KBM-7 (cell line): ENCODE measurements at regions not wholly inside any gene's neighbourhood (a gene's known extent, or its start where the extent isn't known, plus 50 kb on each side); places are given as distances from the start of the nearest gene placed in this dataset.

Experiments
- DNase-seq: peaks from one replicate; pipeline ENCODE4 v3.0.0-alpha.2; 2015
- in situ Hi-C: fragments of 300-500 bp; cut with MboI; formaldehyde crosslinking; loops from 2 replicates; pipeline ENCODE4 v1.14.3; 2020; ENCODE audit warnings: low sequenced_read_pairs, low pct_unique_long_range_greater_than_20kb, mixed read lengths

DNA sequence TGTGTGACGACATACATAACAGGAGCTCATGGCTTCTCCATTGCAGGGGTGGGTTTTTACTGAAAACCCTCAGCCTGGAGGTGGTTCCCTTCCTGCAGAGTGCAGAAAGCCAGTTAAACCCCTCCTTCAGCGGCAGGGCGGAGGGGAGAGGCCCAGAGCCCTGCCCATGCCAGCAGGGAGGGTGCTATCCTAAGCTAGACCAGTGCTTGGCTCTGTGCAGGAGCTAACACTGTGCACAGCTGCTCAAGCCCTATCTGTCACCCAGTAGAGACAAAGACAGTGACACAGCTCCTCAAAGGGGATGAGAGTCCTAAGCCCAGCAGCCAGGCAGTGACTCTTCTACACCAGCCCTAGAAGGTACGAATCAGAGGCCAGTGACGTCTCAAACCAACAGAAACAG is 70.0 kb upstream of the ZSWIM6 start:
- DNase-seq: no peak
- in situ Hi-C loops: no loop called here

DNA sequence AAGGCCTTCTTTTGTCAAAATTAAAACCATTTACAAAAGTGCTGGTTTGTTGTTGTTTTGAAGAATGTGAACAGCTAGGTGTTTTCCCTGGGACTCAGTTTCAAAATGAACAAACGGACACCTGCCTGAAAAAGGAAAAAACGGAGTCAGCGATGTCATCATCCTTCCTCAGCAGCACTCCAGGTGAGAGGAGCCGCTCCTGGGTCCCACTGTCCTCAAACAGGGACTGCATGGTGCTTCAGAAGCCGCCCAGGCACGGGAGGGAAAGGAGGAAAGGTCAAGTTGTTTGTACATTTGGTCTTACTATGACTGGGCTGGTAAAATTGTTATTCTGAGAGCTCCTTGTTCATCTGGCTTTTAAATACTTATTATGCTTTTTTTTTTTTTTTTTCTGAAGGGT is 69.0 kb upstream of the ZSWIM6 start:
- in situ Hi-C loops: no loop called here
- DNase-seq: no peak

DNA sequence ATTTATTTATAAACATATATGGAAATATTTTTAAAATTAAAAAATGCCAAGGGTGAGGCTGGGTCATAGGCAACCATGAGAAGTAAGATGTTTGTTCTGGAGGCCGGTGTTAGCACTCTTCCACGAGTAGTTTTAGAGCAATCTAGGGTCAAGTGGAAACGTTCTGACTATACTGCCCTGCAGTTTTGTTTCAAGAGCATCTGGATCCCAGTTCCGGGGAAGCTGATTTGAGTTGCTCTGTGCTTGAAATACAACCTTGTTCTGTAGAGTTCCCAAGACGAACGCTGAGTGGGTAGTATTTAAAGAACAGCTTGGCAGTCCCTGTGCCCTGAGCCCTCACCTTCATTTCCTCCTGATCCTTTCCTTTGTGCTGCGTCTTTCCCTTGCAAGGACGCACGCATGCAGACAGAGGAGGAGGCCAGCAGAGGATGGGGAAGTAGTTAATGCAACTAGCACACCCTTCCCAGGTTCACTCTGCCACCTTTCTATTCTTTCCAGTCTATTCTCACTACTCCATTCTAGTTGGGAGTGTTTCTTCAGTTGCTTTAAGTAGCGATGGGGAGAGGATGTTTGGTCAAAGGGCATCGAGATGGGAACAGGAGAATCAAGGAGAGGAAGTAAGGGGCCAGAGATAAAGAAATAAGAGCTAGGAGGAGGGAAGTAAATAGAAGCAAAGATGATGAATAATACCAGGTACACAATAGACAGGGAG is 68.3 kb upstream of the ZSWIM6 start:
- in situ Hi-C loops: no loop called here
- peak; percentile 47 for DNase-seq

DNA sequence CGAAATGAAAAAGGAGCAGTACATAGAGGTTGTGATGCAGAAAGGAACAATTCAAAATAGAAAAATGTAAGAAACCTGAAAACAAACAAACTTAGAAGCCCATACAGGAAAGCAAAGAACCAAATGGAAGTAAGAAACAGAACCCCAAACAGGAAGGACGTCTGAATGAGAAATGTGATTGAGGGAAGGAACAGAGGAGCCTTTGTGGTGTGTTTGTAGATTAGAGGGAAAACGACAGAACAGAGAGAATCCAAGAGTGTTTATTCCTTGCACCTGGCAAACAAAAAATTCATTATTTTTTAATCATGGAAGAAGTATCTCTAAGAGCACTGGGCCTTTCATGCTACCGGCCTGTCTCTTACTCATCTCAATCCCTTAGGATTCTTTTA is 67.8 kb upstream of the ZSWIM6 start:
- in situ Hi-C loops: no loop called here
- DNase-seq: no peak

DNA sequence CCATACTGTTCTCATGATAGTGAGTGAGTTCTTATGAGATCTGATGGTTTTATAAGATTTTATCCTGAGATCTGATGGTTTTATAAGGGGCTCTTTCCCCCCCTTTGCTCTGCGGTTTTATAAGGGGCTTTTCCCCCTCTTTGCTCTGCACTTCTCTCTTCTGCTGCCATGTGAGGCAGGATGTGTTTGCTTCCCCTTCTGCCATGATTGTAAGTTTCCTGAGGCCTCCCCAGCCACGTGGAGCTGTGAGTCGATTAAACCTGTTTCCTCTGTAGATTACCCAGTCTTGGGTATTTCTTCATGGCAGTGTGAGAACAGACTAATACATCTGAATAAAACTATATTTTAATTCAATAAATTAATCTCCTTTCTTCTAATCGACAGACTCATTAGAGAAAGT is 64.9 kb upstream of the ZSWIM6 start:
- DNase-seq: peak; percentile 33
- in situ Hi-C loops: no loop called here

DNA sequence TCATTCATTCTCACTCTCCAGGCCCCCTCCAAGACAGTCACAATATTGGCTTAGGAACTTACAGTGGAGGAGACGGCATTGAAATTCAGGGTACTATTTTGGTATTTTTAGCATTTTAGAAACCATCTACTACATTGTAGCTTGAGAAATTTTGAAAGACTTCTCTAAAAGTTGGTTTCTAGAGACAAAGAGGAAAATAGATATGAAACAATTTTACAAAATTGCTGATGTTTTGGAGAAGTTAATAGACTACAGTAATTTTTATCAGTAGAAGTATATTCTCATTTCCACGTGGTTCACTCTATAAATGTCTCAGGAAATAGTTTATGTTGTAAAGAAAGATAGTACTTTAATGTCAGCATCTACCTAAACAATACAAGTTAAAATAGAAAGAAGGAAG is 63.2 kb upstream of the ZSWIM6 start:
- in situ Hi-C loops: no loop called here
- DNase-seq: no peak

DNA sequence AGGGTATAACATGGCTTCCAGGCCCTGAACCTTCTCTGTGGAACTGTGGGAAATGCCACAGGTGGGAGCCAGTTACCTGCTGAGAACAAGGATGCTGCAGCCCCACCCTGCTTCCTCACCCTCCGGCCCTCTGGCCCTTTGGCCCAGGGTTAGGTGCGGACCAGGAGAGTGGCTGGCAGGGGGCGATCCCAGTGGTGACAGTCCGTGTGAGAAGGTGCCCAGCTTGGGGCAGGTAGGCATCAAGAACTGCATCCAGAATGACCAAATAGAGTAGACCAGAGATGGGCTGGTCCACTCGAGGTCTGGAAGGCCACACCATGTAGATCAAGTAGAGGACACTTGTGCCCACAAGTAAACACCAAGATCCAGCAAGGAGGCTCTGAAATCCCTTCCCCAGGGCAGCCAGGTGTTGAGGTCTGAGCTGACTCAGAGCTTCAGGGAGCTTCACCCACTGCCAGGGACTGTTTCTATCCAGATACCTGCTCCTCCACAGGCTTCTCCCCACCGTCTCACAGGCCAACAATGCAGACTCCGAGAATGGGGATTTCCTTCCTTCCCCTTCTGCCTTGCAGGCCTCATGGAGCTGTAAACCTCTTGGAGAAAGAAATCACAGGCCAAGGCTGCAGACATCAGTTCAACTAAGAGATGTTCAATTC is 61.4 kb upstream of the ZSWIM6 start:
- in situ Hi-C loops: no loop called here
- DNase-seq: no peak

DNA sequence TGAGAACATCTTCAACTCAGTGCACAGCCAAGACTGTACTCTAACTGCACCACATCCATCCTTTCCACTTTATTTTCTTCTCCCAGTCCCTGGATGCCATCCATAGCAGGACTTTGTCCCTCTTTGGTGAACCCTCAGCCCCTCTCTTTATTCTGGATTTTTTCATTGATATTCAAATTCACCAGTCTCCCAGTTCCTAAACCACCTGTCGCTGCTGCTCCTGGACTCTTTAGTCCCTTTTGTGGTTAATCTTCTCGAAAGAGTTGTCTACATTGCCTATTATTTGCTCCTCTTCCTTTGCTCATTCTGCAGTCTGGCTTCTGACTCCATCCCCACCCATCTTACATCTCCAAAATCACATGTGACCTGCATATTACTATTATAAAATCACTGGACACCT is 59.4 kb upstream of the ZSWIM6 start:
- DNase-seq: no peak
- in situ Hi-C loops: no loop called here

DNA sequence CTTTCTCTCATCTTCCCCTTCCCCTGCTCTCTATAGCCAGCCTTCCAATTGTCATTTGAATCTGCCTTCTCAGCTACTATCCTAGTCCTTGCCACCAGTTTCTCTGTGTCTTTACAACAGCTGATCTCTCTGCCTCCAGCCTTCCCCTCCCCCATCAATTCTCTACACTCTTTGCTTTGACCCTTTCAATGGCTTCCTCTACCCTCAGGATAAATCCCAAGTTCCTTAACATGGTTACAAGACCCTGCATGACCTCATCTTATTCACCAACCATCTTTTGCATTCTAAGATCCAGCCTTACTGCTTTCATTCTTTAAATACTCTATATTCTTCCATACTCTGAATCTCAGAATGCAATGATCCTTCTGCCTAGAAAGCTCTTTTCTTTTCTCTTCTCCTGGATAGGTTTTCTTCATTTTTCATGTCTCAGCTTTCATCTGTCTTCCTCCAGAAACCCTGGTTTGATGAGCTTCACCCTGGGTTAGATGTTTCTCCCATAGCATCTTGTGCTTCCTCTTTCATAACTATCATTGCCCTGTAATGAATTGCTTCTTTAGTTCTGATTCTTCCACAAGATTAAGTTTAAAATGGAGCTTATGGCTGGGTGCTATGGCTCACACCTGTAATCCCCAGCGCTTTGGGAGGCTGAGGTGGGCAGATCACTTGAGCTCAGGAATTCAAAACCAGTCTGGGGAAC is 58.6 kb upstream of the ZSWIM6 start:
- in situ Hi-C loops: no loop called here
- DNase-seq: no peak

DNA sequence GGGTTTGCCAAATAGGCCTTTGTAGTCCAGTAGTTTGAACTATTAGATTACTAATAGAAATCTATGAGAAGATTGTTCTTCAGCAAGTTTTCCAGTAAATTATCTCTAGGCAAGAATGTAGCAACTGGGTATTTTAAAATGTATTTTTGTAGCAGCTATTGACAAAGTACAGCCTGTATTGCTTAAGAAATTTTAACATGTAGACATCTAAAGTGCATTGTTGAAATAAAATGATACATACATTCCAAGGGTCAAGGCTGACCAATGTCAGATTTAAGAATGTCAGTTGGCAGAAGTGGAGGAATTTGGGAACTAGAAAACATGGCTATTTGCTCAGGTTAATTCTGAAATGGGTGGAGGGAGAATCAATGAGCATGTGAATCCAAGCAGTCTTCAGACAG is 57.5 kb upstream of the ZSWIM6 start:
- in situ Hi-C loops: no loop called here
- no peak for DNase-seq

DNA sequence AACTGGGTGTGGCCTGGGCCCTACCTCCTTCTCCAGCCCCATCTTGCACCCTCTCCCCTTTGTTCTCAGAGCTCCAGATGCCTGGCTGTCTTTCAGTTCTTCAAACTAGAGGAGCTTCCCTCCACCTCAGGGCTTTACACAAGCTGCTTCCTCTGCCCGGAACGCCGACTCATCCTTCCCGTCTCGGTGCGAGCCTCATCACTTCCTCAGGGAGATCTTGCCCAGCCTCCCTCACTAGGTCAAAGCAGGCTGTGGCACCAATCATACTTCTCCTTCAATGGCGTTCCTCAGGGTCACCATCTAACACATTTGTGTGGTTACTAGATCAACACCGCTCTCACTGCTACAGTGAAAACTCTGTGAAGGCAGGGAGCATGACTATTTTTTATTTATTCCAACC is 56.2 kb upstream of the ZSWIM6 start:
- peak; percentile 89 for DNase-seq
- in situ Hi-C loops: no loop called here

DNA sequence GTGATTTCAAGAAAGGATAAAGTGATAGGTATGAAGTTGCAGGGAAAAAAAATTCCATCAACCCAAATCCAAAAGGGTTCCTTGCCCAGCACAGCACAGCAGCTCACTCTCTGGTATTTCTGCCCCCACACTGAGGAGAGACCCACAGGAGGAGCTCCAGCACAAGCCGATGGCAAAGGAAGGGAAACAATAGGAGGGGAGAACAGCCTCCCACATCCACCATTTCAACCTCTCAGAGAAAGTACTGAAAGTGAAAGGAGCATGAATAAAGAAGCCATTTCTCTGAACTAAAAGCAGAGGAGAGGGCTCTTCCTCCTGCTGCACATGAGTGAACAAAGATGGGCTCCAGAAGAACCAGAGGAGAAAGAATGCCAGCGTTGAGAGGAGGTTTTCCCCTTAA is 54.9 kb upstream of the ZSWIM6 start:
- in situ Hi-C loops: no loop called here
- peak; percentile 46 for DNase-seq

DNA sequence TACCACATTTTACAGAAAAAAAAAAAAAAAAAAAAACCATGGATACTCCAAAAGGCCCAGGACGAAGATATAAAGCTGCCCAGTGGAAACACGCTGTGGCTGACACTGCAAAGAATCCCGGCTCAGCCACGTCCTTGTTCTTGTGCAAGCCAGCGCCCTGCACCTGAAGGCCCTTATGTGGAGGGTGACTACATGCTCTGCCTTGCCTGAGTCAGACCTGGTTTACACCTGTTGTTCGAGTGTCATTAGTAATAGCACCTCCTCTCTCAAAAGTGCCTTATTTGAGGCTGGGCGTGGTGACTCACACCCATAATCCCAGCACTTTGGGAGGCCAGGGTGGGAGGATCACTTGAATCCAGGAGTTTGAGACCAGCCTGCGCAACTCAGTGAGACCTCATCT is 54.3 kb upstream of the ZSWIM6 start:
- in situ Hi-C loops: no loop called here

DNA sequence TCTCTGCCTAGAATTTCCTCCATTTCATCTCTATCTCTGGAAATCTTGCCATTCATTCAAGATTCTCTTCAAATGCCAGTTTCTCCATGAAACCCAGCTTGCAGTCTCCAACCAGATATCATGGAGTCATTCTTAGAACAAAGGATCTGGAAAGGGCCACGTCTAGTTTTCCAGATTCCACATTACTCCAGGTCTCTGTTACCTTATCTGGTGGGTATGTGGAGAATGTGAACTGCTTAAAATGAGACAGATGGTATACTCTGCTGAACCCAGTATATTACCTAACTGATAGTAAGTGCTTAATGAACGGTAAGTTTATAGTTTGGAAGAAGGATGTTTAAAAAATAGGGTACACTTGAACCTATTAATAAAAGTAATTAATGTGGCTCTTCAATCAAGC is 52.3 kb upstream of the ZSWIM6 start:
- DNase-seq: no peak
- in situ Hi-C loops: no loop called here

More for the DNA sequence above, 54.3 kb upstream of the ZSWIM6 start:
- DNase-seq: no peak

DNA sequence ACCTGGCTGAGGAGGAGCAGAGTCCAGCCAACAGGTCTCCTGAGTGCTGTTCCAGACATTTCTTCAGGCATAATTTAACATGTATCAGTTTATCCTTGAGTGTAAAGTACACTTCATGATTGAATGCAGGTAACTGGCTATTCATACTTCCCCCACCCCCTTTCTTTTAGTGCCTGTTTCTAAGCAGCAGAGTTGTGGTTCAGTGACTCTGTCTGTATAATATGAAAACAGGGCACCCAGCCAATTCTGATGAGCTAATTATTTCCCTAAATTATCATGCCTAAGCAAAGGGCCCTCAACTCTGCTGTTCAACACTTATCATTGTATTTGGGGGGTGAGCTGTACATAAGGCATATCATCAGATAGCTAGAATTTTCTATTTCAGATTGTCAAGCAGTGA is 51.9 kb upstream of the ZSWIM6 start:
- in situ Hi-C loops: no loop called here
- DNase-seq: peak; percentile 75

DNA sequence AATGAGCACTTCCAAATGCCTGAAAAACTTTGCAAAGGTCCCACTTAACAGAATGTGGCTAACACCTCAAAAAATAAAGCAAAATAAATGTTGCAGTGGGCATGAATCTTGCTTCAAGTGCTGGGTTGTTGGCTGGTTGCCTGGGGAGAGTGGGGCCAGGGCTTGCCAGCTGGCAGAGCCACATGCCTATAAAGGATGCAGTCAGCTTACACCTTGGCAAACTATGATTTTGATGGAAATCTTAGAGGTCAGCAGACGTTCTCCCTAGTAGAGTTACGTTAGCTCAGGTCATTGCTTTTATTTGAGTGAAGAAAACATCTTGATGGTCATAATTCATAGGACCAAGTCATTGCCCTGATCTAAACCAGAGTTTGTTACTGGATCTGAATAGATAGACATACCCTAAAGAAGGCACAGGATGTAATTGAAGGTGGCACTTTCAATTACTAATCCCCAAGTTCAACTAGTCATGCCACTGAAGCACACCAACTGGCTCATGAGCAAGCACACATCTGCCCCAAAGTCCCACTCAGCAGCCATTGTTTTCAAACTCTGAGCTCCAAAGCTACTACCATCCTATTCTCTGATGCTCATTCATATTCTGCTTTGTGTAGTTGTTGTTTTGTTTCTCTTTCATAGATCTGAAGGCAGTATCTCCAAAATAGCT is 51.2 kb upstream of the ZSWIM6 start:
- DNase-seq: peak; percentile 43
- in situ Hi-C loops: no loop called here

DNA sequence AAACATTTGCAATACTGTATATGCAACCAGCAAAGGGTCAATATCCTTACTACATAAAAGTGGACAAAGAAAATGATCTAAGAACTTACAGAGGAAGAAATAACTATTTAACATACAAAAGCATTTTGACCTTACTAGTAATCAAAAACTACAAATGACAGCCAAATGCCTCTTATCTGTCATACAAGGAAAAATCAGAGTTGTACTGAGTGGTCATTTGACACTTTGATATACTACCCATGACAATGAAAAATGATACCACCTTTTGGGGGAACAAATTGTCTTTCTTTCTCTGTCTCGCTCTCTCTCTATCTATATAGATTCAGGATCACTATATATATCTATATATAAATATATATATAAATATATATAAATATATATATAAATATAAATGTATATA is 50.4 kb upstream of the ZSWIM6 start:
- in situ Hi-C loops: no loop called here
- DNase-seq: no peak
